Amygdala (tissue), 56 donors: ENCODE measurements at regions not wholly inside any gene's neighbourhood (a gene's known extent, or its start where the extent isn't known, plus 50 kb on each side); places are given as distances from the start of the nearest gene placed in this dataset.

Source experiments
- DNase-seq, 56 donors: peaks; one replicate each; lab custom pipeline; 2025; lab: John Stamatoyannopoulos, UW

- DNase-seq, result no peak
Observed at GRCh38 chr6:95233879-95234278, 343.5 kb upstream of the MANEA start.

- DNase-seq, result no peak
Observed at GRCh38 chr6:95240514-95240913, 336.8 kb upstream of the MANEA start.

GRCh38 chr6:95242560-95242959, 334.8 kb upstream of the MANEA start:
- no peak for DNase-seq

- no peak for DNase-seq
Observed at GRCh38 chr6:95243053-95243452, 334.3 kb upstream of the MANEA start.

- no peak for DNase-seq
Observed at GRCh38 chr6:95244751-95245150, 332.6 kb upstream of the MANEA start.

GRCh38 chr6:95248499-95248898, 328.8 kb upstream of the MANEA start:
- no peak for DNase-seq

- DNase-seq, result no peak
Observed at GRCh38 chr6:95249175-95249574, 328.2 kb upstream of the MANEA start.

GRCh38 chr6:95249661-95250060, 327.7 kb upstream of the MANEA start:
- DNase-seq, result no peak

- DNase-seq, result no peak
Observed at GRCh38 chr6:95263840-95264239, 313.5 kb upstream of the MANEA start.

- DNase-seq, result no peak
Observed at GRCh38 chr6:95266537-95267258, 310.6 kb upstream of the MANEA start.

- no peak for DNase-seq
Observed at GRCh38 chr6:95274686-95275235, 302.6 kb upstream of the MANEA start.

- DNase-seq, result no peak
Observed at GRCh38 chr6:95279616-95280015, 297.7 kb upstream of the MANEA start.

GRCh38 chr6:95280686-95281273, 296.6 kb upstream of the MANEA start:
- DNase-seq, result peak in 4 of 56 donors; percentile 2 to 6 (median 4)

GRCh38 chr6:95285881-95286280, 291.5 kb upstream of the MANEA start:
- DNase-seq, result no peak

- DNase-seq, result no peak
Observed at GRCh38 chr6:95286874-95287273, 290.5 kb upstream of the MANEA start.

GRCh38 chr6:95288251-95288650, 289.1 kb upstream of the MANEA start:
- DNase-seq, result no peak

- no peak for DNase-seq
Observed at GRCh38 chr6:95292011-95292410, 285.3 kb upstream of the MANEA start.

- no peak for DNase-seq
Observed at GRCh38 chr6:95293257-95293656, 284.1 kb upstream of the MANEA start.

GRCh38 chr6:95294043-95294442, 283.3 kb upstream of the MANEA start:
- DNase-seq, result no peak

- DNase-seq, result no peak
Observed at GRCh38 chr6:95309545-95309944, 267.8 kb upstream of the MANEA start.

- no peak for DNase-seq
Observed at GRCh38 chr6:95318137-95318536, 259.2 kb upstream of the MANEA start.

- DNase-seq, result no peak
Observed at GRCh38 chr6:95321126-95321525, 256.2 kb upstream of the MANEA start.
